GM12875 (cell line): ENCODE measurements at regions not wholly inside any gene's neighbourhood (a gene's known extent, or its start where the extent isn't known, plus 50 kb on each side); places are given as distances from the start of the nearest gene placed in this dataset.

Experiments used
- H3K4me3 ChIP-seq: one replicate; pipeline ENCODE4 v1.5.1; 2011; ENCODE audit warnings: low read depth, low read length, control low read depth
- CTCF ChIP-seq: IDR thresholded peaks from 2 replicates; pipeline ENCODE4 v1.5.1; 2011; ENCODE audit warnings: low read depth, mild to moderate bottlenecking, control low read depth, inconsistent platforms, low read length, moderate library complexity, borderline replicate concordance; ENCODE audit not compliant: insufficient read depth

GRCh38 chr2:222790932-222791331 lies 69.9 kb upstream of the ACSL3 start:
- no peak for TF ChIP-seq CTCF
- no peak overlapping the region for H3K4me3 ChIP-seq

- no peak overlapping the region for H3K4me3 ChIP-seq
- no peak for TF ChIP-seq CTCF
Observed at GRCh38 chr2:222792001-222792611, 68.7 kb upstream of the ACSL3 start.

- H3K4me3 ChIP-seq = no peak overlapping the region
- no peak for TF ChIP-seq CTCF
Observed at GRCh38 chr2:222794585-222795449, 66.0 kb upstream of the ACSL3 start.

GRCh38 chr2:222795450-222796357 lies 65.1 kb upstream of the ACSL3 start:
- no peak overlapping the region for H3K4me3 ChIP-seq
- no peak for TF ChIP-seq CTCF

GRCh38 chr2:222796413-222797103 lies 64.3 kb upstream of the ACSL3 start:
- H3K4me3 ChIP-seq = no peak overlapping the region
- TF ChIP-seq CTCF = no peak

GRCh38 chr2:222797261-222797660 lies 63.6 kb upstream of the ACSL3 start:
- TF ChIP-seq CTCF = peak; percentile 44; the same call in 1 of the 2 replicates
- no peak overlapping the region for H3K4me3 ChIP-seq
